Activated CD8-positive, alpha-beta T cell treated with anti-CD3 and anti-CD28 coated beads, Interleukin-2, amount 10 ng/mL, durations not matched to agents 7 days and 5 days (primary cell): ENCODE measurements at regions not wholly inside any gene's neighbourhood (a gene's known extent, or its start where the extent isn't known, plus 50 kb on each side); places are given as distances from the start of the nearest gene placed in this dataset.

Source experiments
- ATAC-seq: fragments of 150-1000 bp; cut with Tn5 transposase; one replicate; pipeline ENCODE4 v1.10.0; 2021; ENCODE audit warnings: moderate library complexity
- CTCF ChIA-PET: fragments of 350-600 bp; sonication (Branson Sonifier 250); formaldehyde crosslinking; loops from one replicate; lab custom pipeline; 2021; ENCODE audit warnings: antibody characterized with exemption; lab: Charles Lee
- POLR2A ChIA-PET: fragments of 350-600 bp; sonication (Branson Sonifier 250); formaldehyde crosslinking; loops from one replicate; lab custom pipeline; 2021; ENCODE audit warnings: antibody characterized with exemption; lab: Charles Lee
- DNase-seq: peaks from one replicate; pipeline ENCODE4 v3.0.0-alpha.2; 2020
- H3K27ac Mint-ChIP-seq: one replicate; pipeline ENCODE4 v1.8.0; 2021; ENCODE audit warnings: mild to moderate bottlenecking, mixed read lengths
- H3K27me3 Mint-ChIP-seq: one replicate; pipeline ENCODE4 v1.8.0; 2021; ENCODE audit warnings: low read depth, mixed read lengths
- H3K36me3 Mint-ChIP-seq: one replicate; pipeline ENCODE4 v1.8.0; 2021; ENCODE audit warnings: low read depth, mixed read lengths
- H3K4me1 Mint-ChIP-seq: one replicate; pipeline ENCODE4 v1.8.0; 2021; ENCODE audit warnings: low read depth, mixed read lengths
- H3K4me3 Mint-ChIP-seq: one replicate; pipeline ENCODE4 v1.8.0; 2021; ENCODE audit warnings: mild to moderate bottlenecking, mixed read lengths
- H3K9me3 Mint-ChIP-seq: one replicate; pipeline ENCODE4 v1.8.0; 2022; ENCODE audit warnings: mixed read lengths; ENCODE audit not compliant: insufficient read depth

GRCh38 chr11:69357458-69358397 lies 63.8 kb downstream of the MYEOV start:
- H3K27me3 Mint-ChIP-seq, result no peaks in the 10 kb centered on the region
- no peak overlapping the region for H3K27ac Mint-ChIP-seq
- no peak overlapping the region for H3K4me3 Mint-ChIP-seq
- ATAC-seq (no peak), DNase-seq (peak; percentile 14)
- no peaks in the 10 kb centered on the region for H3K36me3 Mint-ChIP-seq
- CTCF ChIA-PET, result no interaction called here
- H3K4me1 Mint-ChIP-seq, result peaks cover 2% of the 10 kb centered on the region
- POLR2A ChIA-PET, result no interaction called here
- no peaks in the 10 kb centered on the region for H3K9me3 Mint-ChIP-seq

GRCh38 chr11:69358398-69359020 lies 64.6 kb downstream of the MYEOV start:
- H3K4me3 Mint-ChIP-seq, result no peak overlapping the region
- no peaks in the 10 kb centered on the region for H3K9me3 Mint-ChIP-seq
- H3K4me1 Mint-ChIP-seq, result no peaks in the 10 kb centered on the region
- H3K27me3 Mint-ChIP-seq, result peaks cover 2% of the 10 kb centered on the region
- ATAC-seq (no peak), DNase-seq (no peak)
- CTCF ChIA-PET, result no interaction called here
- no peaks in the 10 kb centered on the region for H3K36me3 Mint-ChIP-seq
- H3K27ac Mint-ChIP-seq, result no peak overlapping the region
- POLR2A ChIA-PET, result no interaction called here

GRCh38 chr11:69359735-69360480 lies 66.0 kb downstream of the MYEOV start:
- H3K4me1 Mint-ChIP-seq, result no peaks in the 10 kb centered on the region
- ChIA-PET POLR2A (no interaction called here), CTCF (no interaction called here)
- H3K4me3 Mint-ChIP-seq, result no peak overlapping the region
- ATAC-seq (no peak), DNase-seq (no peak)
- no peak overlapping the region for H3K27ac Mint-ChIP-seq
- peaks cover 4% of the 10 kb centered on the region for H3K27me3 Mint-ChIP-seq
- H3K36me3 Mint-ChIP-seq, result no peaks in the 10 kb centered on the region
- no peaks in the 10 kb centered on the region for H3K9me3 Mint-ChIP-seq

- Mint-ChIP-seq H3K4me3 (no peak overlapping the region), H3K27me3 (peaks cover 8% of the 10 kb centered on the region), H3K9me3 (no peaks in the 10 kb centered on the region), H3K4me1 (no peaks in the 10 kb centered on the region), H3K36me3 (no peaks in the 10 kb centered on the region), H3K27ac (no peak overlapping the region)
- no peak for DNase-seq
- no peak for ATAC-seq
- CTCF ChIA-PET, result no interaction called here
- POLR2A ChIA-PET, result no interaction called here
These were observed 66.7 kb downstream of the MYEOV start for GRCh38 chr11:69360606-69361005.

GRCh38 chr11:69361048-69361447 lies 67.1 kb downstream of the MYEOV start:
- POLR2A ChIA-PET, result no interaction called here
- CTCF ChIA-PET, result interaction anchor here (1.2 kb wide), 1 partner anchor 8 kb away, joined by 3 read pairs; no protein-coding TSS in a partner anchor
- Mint-ChIP-seq H3K9me3 (no peaks in the 10 kb centered on the region), H3K4me1 (no peaks in the 10 kb centered on the region), H3K36me3 (no peaks in the 10 kb centered on the region), H3K27ac (no peak overlapping the region), H3K27me3 (peaks cover 8% of the 10 kb centered on the region), H3K4me3 (no peak overlapping the region)
- ATAC-seq (no peak), DNase-seq (no peak)

GRCh38 chr11:69361466-69361865 lies 67.5 kb downstream of the MYEOV start:
- DNase-seq, result no peak
- Mint-ChIP-seq H3K27me3 (peaks cover 8% of the 10 kb centered on the region), H3K9me3 (no peaks in the 10 kb centered on the region), H3K4me3 (no peak overlapping the region), H3K4me1 (no peaks in the 10 kb centered on the region), H3K36me3 (no peaks in the 10 kb centered on the region), H3K27ac (no peak overlapping the region)
- CTCF ChIA-PET, result interaction anchor here (1.0 to 1.2 kb wide), 2 partner anchors 9 to 14 kb away, joined by 3 read pairs; no protein-coding TSS in a partner anchor
- ATAC-seq, result no peak
- POLR2A ChIA-PET, result no interaction called here

- ATAC-seq (no peak), DNase-seq (no peak)
- POLR2A ChIA-PET, result no interaction called here
- H3K27ac Mint-ChIP-seq, result no peak overlapping the region
- no peak overlapping the region for H3K4me3 Mint-ChIP-seq
- no peaks in the 10 kb centered on the region for H3K9me3 Mint-ChIP-seq
- no peaks in the 10 kb centered on the region for H3K4me1 Mint-ChIP-seq
- no peaks in the 10 kb centered on the region for H3K36me3 Mint-ChIP-seq
- CTCF ChIA-PET, result interaction anchor here (1.0 to 1.2 kb wide), 2 partner anchors 9 to 15 kb away, joined by 3 read pairs; no protein-coding TSS in a partner anchor
- peaks cover 8% of the 10 kb centered on the region for H3K27me3 Mint-ChIP-seq
These were observed 68.4 kb downstream of the MYEOV start for GRCh38 chr11:69362315-69362714.

GRCh38 chr11:69364921-69365320 lies 71.0 kb downstream of the MYEOV start:
- POLR2A ChIA-PET, result no interaction called here

GRCh38 chr11:69365558-69365957 lies 71.6 kb downstream of the MYEOV start:
- no peaks in the 10 kb centered on the region for H3K4me1 Mint-ChIP-seq
- H3K27ac Mint-ChIP-seq, result no peak overlapping the region
- no peak for DNase-seq
- no peak overlapping the region for H3K4me3 Mint-ChIP-seq
- CTCF ChIA-PET, result no interaction called here
- H3K9me3 Mint-ChIP-seq, result no peaks in the 10 kb centered on the region
- H3K27me3 Mint-ChIP-seq, result peaks cover 8% of the 10 kb centered on the region
- no peak for ATAC-seq
- H3K36me3 Mint-ChIP-seq, result no peaks in the 10 kb centered on the region
- POLR2A ChIA-PET, result no interaction called here

More at GRCh38 chr11:69364921-69365320, 71.0 kb downstream of the MYEOV start:
- DNase-seq (no peak), ATAC-seq (no peak)
- no peak overlapping the region for H3K4me3 Mint-ChIP-seq
- CTCF ChIA-PET, result no interaction called here
- no peaks in the 10 kb centered on the region for H3K36me3 Mint-ChIP-seq
- H3K27me3 Mint-ChIP-seq, result peaks cover 8% of the 10 kb centered on the region
- H3K27ac Mint-ChIP-seq, result no peak overlapping the region
- no peaks in the 10 kb centered on the region for H3K4me1 Mint-ChIP-seq
- no peaks in the 10 kb centered on the region for H3K9me3 Mint-ChIP-seq

GRCh38 chr11:69366591-69366990 lies 72.6 kb downstream of the MYEOV start:
- H3K4me3 Mint-ChIP-seq, result no peak overlapping the region
- ChIA-PET CTCF (interaction anchor here (1.1 kb wide), 1 partner anchor 74 kb away, joined by 4 read pairs; no protein-coding TSS in a partner anchor), POLR2A (no interaction called here)
- ATAC-seq (no peak), DNase-seq (no peak)
- no peak overlapping the region for H3K27ac Mint-ChIP-seq
- no peaks in the 10 kb centered on the region for H3K36me3 Mint-ChIP-seq
- H3K9me3 Mint-ChIP-seq, result no peaks in the 10 kb centered on the region
- H3K4me1 Mint-ChIP-seq, result no peaks in the 10 kb centered on the region
- H3K27me3 Mint-ChIP-seq, result peaks cover 8% of the 10 kb centered on the region

- no peaks in the 10 kb centered on the region for H3K9me3 Mint-ChIP-seq
- no peaks in the 10 kb centered on the region for H3K36me3 Mint-ChIP-seq
- ChIA-PET POLR2A (no interaction called here), CTCF (no interaction called here)
- peaks cover 8% of the 10 kb centered on the region for H3K27me3 Mint-ChIP-seq
- H3K27ac Mint-ChIP-seq, result no peak overlapping the region
- H3K4me1 Mint-ChIP-seq, result no peaks in the 10 kb centered on the region
- DNase-seq (no peak), ATAC-seq (no peak)
- H3K4me3 Mint-ChIP-seq, result no peak overlapping the region
These were observed 73.4 kb downstream of the MYEOV start for GRCh38 chr11:69367211-69367964.
